GM19025 (cell line): ENCODE measurements at regions not wholly inside any gene's neighbourhood (a gene's known extent, or its start where the extent isn't known, plus 50 kb on each side); places are given as distances from the start of the nearest gene placed in this dataset.

ENCODE experiments used
- ATAC-seq: cut with Tn5 transposase; IDR thresholded peaks from one replicate; pipeline ENCODE4 v1.9.1; 2021; ENCODE audit warnings: mild to moderate bottlenecking, low read depth, moderate library complexity; ENCODE audit not compliant: unreplicated experiment

DNA sequence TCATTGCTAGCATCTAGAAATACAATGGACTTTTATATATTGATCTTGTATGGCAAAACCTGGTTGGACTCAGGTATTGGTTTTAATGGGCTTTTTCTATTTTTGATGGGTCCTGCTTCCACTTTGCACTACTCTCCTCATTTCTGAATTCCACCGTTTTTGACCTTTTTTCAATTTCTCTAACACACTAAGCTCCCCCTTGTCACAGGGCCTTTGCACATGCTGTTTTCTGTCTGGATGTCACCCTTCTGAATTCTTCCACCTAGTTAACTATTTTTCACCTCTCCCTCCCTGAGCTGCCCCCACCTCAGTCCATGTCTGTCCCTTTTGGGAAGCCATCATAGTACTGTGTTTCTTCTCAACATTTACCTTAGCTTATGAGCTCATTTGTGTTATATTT is 112.7 kb upstream of the FRMD6 start:
- ATAC-seq, result no peak

- no peak for ATAC-seq
Measured at GRCh38 chr14:51539571-51540037, 112.1 kb upstream of the FRMD6 start.

- no peak for ATAC-seq
Measured at GRCh38 chr14:51540364-51540763, 111.3 kb upstream of the FRMD6 start.

- ATAC-seq, result no peak
Measured at GRCh38 chr14:51544471-51544870, 107.2 kb upstream of the FRMD6 start.

DNA sequence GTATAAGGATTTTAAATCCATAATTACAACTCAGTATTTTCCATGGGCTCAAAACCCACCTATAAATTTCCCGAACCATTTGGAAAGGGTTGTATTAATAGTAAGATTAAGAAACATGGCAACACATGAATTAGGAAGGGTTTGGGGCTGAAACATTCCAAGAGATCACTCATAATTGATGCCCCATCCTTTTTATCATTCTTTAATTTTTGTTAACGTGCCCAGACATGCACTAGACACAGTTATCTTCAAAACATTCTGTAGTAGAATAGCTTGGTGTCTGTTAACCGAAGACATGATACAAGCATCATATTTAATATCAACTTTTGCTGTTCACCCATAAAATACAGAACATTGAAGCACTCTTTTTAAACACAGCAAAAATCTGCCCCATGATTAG is 106.8 kb upstream of the FRMD6 start:
- ATAC-seq, result no peak

GRCh38 chr14:51545396-51545795 is 106.3 kb upstream of the FRMD6 start:
- ATAC-seq, result no peak

DNA sequence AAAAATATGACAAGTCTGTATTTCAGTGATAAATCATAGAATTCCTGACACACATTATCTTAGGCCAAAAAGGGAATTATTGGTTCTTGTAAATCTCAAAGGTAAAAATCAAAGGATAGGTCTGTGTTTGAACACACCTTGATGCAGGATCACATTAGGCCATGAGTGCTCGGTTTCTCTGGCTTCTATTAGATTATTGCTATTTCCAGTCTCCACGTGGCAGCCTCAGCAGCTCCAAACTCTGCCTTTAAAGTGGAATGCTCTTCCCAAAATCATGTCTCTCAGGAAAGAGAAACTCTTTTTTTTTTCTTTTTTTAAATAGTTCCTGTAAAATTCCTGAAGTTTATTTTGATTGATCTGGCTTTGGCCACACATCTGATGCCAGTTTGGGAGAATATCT is 105.6 kb upstream of the FRMD6 start:
- no peak for ATAC-seq

DNA sequence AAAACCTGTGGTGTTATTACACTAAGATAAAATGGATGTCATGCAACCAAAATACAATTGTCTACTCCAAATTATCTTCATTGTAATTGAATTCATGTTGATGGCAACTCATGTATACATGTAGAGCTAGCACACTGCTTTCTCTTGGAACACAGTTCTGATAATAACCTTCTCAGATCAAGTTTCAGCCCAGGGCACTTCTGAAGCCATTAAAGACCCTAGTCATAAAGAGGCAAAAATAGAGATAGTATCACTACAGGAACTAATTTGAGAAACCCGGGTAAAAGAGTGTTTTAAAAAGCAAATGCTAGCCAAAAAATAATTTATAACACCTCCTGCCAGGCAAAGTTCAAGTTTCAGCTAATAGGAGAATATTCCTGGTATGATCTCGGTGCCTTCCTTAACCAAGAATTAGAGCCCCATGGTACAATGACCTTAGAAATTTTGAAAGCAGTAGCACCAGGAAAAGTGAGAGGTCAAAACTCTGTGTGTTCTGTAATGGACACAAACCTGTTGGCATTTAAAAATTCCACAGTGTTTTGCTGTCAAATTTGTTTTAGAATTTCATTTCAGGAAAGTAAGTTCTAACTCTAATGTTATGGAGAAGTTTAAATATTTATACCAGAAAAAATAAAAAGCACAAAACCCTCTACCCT is 105.0 kb upstream of the FRMD6 start:
- no peak for ATAC-seq

GRCh38 chr14:51547260-51547659 is 104.5 kb upstream of the FRMD6 start:
- ATAC-seq, result no peak

- ATAC-seq, result no peak
Measured at GRCh38 chr14:51547701-51548100, 104.0 kb upstream of the FRMD6 start.

DNA sequence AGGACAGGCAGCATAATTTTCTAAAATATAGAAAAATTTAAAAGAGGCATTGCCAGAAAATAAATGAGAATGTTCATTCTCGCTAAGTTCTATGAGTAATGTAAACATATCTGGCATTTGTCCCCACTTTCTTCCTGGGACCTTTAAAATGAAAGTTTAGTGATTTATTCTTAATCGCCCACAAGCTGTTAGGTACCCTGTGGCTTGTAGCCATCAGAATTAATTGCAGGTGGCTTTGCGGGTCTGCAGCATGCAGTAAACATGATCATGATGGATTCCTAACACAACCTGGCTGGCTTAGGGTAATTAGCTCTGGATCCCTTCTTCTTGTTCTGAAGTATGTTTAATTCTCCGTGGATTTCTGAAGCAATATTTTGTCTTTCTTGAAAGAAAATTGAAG is 103.5 kb upstream of the FRMD6 start:
- no peak for ATAC-seq

DNA sequence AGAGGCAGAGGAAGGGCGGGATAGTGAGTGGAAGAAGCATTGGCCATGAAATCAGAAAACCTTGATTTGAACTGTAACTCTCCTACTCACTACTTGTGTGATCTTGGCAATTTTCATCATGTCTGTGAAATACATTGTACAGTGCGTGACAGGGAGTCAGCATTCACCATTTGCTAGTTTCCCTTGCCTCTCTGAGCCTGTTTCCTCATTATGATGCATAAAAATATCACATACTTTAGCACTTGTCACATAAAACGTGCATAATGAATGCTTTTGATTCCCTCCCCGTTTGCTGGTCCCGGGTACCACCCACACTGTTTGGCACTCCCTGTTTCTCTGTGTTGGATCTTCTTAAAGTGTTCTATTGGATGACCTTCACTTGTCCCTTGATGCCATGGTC is 101.1 kb upstream of the FRMD6 start:
- ATAC-seq, result no peak

DNA sequence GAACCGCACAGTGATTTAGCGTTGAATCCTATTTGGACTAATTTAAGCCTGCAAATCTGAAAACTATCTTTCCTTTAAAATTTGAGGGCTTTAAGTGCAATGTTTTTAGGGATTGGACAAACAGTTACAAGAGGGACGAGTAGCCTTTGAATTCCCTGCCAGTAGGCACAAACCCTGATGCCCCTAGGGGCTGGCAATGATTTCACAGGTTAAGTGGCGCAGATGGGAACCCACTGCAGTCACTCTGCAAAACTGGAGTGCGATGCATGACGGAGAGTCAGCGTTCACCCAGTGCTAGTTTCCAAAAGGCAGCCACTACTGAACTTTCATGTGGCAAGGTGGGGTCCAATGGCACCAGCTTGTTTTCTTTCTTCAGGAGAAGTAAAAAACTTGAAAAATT is 99.4 kb upstream of the FRMD6 start:
- ATAC-seq, result no peak

GRCh38 chr14:51552768-51553404 is 98.8 kb upstream of the FRMD6 start:
- ATAC-seq, result no peak

DNA sequence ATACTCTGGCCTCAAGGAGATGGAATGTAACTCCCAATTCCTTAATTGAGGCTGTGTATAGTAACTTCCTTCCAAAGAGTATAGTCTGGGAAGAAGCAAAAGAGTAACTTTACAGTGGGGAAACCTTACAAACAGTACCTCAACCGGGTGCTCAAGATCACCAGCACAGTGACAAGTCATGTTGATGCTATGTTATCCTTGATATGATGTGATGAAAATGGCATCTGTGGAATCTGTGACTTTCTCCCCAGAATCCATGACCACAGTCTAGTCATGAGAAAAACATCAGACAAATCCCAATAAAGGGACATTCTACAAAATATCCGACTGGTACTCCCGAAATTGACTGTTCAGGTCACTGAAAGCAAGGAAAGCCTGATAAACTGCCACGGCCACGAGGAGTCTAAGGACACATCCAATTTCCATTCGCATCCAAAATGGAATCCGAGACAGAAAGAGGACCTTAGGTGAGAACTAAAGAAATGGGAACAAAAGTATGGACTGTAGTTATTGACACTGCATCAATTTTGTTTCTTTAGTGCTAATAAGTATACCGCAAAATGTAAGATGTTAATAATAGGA is 97.3 kb upstream of the FRMD6 start:
- ATAC-seq, result no peak

DNA sequence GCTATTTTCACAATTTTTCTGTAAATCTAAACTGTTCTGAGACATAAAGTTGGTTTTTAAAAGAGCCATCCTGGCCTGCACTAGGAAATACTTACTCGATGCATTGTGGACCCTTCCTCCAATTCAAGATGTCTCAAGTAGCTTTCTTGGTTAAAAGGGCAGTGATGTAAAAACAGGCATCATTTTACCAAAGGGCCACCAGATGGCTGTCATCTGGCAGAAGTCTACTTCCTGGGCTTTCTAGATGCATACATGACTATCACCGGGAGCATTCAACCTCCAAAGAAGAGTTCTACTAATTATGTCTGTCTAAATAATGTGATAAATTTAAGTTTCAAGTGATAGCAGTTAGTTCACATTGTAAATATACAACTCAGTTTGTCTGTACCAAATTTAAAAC is 96.8 kb upstream of the FRMD6 start:
- ATAC-seq, result no peak

DNA sequence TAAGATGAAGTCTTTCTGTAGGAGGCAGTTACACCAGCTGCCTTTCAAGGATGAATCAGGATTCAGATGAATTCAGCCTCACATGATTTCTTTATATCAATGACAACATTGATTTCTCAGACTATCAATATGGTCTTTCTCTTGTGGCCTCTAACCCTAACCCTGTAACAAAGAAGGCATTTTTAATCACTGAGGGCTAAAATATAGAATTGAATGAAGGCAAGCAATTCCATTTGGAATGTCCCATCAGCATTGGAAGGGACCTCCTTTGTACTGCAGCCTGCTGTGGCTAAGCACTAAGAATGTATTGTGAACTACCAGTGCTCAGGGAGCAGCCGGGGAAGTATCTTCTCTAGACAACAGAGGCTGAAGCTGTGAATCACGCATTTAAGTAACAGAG is 90.6 kb upstream of the FRMD6 start:
- no peak for ATAC-seq

DNA sequence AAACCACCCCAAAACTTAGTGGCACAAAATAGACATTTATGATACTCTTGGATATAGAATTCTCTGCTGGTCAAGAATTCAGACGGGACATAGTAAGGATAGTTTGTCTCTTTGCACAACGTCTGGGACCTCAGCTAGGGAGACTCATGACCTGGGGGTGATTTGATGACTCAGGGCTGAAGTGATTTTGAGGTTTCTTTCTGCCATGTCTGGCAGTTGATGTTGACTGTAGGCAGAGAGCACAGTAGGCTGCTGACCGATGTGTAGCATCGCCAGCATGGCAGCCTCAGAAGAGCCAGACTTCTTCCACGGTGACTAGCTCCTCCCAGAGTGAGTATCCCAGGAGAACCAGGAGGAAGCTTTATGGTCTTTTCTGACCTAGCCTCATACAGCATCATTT is 88.9 kb upstream of the FRMD6 start:
- ATAC-seq, result no peak

DNA sequence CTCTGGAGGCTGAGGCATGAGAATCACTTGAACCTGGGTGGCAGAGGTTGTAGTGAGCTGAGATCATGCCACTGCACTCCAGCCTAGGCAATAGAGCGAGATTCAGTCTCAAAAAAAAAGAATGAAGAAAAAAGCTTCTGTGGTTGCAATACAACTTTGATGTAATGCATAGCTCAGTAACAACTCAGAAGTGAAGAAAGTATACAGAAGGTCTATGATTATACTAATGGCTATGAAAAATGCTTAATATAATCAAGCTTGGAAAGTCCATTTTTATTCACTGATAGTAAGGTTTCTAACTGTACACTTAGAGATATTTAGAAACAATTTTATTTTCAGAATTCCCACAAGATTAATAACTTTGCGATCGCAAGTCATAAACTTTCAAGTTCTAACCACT is 88.2 kb upstream of the FRMD6 start:
- ATAC-seq, result no peak

- no peak for ATAC-seq
Measured at GRCh38 chr14:51564460-51564859, 87.2 kb upstream of the FRMD6 start.

GRCh38 chr14:51564986-51565604 is 86.6 kb upstream of the FRMD6 start:
- no peak for ATAC-seq
